ENCODE measurements at regions not wholly inside any gene's neighbourhood (a gene's known extent, or its start where the extent isn't known, plus 50 kb on each side); places are given as distances from the start of the nearest gene placed in this dataset.

DNA sequence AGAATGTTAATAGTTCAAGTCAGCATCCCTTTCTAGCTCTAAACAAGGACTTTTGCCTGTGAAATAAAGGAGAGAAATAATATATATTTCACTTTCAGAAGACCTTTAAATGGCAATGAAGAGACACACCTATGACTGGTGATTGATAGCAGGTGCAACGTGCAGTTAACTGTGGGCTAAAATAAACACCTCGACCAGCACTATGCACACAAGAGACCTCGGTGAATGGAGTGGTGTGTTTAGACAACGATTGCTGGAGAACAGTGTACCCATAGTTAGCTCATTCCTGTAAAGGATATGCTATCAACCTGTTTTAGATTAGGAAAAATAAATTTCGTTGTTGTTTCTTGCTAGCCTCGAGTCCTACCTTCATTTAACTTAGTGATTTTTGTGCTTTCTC is 143.4 kb downstream of the NR4A2 start:
- no peak for TF ChIP-seq CTCF (IDR thresholded peaks at IDR 0.05)
- TF ChIP-seq ZFX (IDR thresholded peaks at IDR 0.05; ENCODE audit: borderline replicate concordance) = no peak
